Retinal pigment epithelial cell (primary cell): ENCODE measurements at regions not wholly inside any gene's neighbourhood (a gene's known extent, or its start where the extent isn't known, plus 50 kb on each side); places are given as distances from the start of the nearest gene placed in this dataset.

Source experiments
- DNase-seq: peaks from one replicate; pipeline ENCODE4 v3.0.0-alpha.2; 2010; ENCODE audit warnings: low read depth
- H3K4me3 ChIP-seq: 2 replicates; pipeline ENCODE4 v1.5.1; 2011; ENCODE audit warnings: mild to moderate bottlenecking, low read length, control low read depth, moderate library complexity
- TF ChIP-seq, protein P1 (sequence below): conservative IDR thresholded peaks from 2 replicates; pipeline ENCODE4 v1.5.1; 2011; ENCODE audit warnings: low read depth, low read length, control low read depth, inconsistent platforms

DNA sequence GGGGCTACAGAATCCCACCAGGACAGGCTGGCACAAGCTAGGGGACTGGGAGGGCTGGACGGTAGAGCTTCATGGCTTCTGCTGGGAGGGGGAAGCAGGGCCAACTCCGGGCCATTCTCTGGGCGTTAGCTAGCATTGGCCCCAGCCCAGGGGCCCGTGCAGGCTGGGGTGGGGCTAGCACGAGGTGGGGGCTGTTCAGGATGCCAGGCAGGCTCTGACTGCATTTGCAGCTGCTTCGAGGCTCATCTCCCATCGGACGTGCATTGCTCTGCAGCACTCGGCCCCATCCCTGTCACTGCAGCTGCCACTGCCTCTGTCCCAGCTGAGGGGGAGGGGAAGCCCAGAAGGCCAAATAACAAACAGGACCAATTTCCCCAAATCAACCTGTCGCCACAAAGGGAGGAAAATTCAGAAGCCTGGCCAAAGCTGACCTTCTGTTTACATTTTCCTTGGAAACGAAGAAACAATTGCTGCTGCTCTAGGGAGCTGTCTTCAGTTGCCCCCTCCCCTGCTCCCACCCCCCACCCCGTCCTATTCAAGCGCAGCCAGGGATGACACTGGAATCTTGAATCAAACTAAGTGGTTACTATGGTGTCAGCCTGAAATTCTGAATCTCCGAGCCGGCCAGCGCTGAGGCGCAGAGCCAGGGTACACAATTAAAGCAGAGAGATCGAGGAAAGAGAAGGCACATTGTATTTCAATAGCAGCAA is 138.8 kb upstream of the PRR20G start:
- no peak for DNase-seq
- no peak overlapping the region for H3K4me3 ChIP-seq
- TF ChIP-seq, protein P1, sequence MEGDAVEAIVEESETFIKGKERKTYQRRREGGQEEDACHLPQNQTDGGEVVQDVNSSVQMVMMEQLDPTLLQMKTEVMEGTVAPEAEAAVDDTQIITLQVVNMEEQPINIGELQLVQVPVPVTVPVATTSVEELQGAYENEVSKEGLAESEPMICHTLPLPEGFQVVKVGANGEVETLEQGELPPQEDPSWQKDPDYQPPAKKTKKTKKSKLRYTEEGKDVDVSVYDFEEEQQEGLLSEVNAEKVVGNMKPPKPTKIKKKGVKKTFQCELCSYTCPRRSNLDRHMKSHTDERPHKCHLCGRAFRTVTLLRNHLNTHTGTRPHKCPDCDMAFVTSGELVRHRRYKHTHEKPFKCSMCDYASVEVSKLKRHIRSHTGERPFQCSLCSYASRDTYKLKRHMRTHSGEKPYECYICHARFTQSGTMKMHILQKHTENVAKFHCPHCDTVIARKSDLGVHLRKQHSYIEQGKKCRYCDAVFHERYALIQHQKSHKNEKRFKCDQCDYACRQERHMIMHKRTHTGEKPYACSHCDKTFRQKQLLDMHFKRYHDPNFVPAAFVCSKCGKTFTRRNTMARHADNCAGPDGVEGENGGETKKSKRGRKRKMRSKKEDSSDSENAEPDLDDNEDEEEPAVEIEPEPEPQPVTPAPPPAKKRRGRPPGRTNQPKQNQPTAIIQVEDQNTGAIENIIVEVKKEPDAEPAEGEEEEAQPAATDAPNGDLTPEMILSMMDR: no peak

DNA sequence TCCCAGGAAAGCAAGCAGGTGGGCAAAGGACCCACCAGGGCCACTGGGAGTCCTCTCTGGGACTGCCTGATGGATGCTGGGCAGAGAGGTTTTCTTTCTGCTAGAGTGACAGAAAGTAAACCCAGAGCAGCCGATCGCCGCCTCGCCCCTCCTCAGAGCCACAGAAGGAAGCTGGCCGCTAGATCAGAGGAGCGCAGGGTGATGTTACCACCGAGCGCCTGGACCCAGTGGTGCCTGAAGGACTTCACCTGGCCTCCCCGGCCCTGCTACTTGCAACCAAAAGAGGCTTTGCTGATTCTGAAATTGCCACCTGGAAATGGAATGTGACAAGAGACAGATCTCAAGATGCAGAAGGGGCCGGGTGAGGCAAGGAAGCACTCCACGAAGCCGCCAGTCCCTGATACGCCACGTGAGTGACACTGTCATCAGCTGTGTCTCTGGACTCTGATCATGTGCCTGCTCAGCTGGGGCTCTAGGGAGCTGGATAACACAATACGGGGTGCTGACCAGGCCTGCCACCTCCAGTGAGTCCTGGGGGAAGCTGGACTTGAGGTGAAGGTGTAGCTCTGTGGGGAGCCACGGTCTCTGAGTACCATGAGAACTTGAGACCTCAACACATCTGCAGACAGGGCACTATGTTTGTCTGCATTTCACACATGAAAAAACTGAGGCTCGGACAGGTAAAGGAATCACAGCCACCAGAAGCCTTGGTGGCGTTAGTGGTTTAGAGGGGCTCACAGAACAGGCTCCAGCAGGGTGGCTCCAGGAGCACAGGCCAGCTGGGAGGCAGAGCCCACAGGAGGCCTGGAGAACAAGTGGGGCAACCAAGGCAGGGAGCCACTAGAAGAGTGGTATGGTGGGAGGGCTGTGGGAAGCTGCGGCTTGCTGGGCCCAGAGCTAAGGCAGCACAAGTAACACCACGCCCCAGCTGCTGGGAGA is 137.9 kb upstream of the PRR20G start:
- no peak for DNase-seq
- TF ChIP-seq, protein P1: no peak
- no peak overlapping the region for H3K4me3 ChIP-seq

DNA sequence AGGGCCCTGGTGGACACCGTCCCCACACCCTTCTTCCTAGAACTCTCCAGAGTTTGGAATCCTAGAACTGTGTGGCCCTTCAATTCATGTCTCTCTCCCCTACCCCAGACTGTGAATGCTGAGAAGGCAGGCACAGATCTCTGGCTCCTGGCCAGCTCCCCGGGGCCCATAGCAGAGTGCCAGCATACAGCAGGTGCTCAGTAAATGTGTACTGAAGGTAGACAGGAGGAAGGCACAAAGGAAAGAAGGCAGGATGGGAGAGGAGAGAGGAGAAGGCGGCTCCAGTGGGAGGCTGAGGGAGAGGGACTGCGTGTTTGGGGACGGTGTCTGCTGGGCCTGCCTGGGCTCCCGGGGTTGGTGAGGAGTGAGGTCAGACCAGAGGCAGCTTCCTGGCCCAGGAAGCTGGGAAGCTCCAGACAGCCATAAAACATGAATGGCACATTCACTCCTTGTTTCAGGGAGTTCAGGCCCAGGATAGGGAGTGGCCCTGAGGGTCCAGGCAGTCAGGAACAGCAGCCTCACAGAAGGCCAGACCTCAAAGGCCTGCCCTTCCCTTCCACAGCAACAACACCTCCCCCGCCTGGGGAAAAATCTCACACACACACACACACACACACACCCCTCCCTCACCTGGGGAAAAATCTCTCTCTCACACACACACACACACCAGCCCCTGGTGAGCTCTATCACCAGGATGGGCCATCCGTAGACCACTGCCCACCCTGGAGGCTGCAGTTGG is 137.1 kb upstream of the PRR20G start:
- no peak overlapping the region for H3K4me3 ChIP-seq
- DNase-seq: no peak
- TF ChIP-seq, protein P1: no peak

DNA sequence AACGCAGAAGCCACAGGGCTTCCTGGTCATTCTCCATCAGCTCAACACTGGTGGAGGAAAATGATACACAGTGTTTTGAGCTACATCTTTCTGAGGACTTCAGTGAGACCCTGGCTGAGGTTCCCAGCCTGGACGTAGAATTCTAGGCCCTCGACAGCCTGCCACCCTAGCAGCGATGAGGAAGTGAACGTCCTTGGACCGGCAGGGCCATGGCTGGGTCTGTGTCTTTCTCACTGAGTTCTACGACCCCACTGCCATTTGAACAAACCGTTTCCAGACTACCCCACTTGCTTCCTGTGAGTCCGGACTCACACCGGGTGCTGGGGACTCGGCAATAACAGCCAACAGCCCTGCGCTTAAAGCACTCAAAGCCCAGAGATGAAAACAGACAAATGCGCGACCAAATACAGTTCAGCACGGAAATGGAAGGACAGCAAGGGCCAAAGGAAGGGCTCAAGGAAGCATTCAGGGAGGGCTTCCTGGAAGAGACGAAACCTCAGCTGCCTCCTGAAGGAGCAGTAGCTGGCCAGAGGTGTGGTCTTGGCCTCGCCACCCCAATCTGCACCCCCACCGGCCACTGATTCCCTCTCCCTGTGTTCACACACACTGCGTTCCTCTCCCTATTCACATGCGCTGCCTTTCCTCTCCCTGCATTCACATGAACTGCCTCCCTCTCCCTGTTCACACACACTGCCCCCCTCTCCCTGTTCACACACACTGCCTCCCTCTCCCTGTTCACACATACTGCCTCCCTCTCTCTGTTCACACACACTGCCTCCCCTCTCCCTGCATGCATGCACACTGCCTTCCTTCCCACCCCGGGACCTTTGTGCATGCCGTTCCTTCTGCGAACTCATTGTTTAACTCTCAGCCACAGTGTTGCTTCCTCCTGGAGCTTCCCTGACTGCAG is 136.3 kb upstream of the PRR20G start:
- TF ChIP-seq, protein P1: no peak
- DNase-seq: no peak
- H3K4me3 ChIP-seq: no peak overlapping the region

DNA sequence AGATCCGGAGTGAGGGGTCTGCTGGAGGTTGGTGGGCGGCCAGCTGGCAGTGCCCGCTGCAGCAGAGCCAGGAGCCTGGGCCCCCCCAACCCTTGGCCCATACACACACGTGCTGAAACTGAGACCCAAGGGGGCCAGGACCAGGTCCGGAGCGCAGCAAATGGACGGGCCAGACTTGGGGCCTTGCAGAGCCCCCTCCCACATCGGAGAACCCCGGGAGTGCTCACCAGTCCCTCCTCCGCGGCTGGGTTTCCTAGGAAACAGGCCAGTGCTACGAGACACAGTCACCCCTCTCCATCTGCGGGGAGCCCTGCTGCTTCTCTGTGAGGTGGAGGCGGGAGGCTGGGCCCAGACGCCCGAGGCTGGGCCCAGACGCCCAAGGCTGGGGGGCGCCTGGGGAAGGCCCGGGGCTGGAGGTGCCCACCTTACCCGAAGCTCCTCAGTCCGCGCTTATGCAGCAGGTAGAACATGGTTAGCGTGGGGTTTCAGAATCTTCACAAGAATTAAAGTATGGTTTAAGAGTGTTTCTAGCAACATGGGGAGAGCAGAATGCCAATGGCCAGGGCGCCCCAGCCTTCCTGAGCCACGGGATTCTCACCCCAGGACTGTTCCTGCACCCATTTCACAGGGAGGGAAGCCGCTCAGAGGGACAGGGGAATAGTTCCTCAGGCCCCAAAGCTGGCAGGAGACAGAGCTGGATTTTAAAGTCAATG is 135.0 kb upstream of the PRR20G start:
- DNase-seq: no peak
- no peak overlapping the region for H3K4me3 ChIP-seq
- TF ChIP-seq, protein P1: no peak
